Fibroblast of skin of left quadriceps (primary cell): ENCODE measurements at regions not wholly inside any gene's neighbourhood (a gene's known extent, or its start where the extent isn't known, plus 50 kb on each side); places are given as distances from the start of the nearest gene placed in this dataset.
"Not testable (repeated sequence)": the region's sequence is repeated elsewhere in the genome, so short reads cannot be mapped to it uniquely, and the experiment has no call there.

ENCODE experiments used
- DNase-seq, 2 experiments: peaks; one replicate each; pipeline ENCODE4 v3.0.0-alpha.2; 2013; ENCODE audit warnings: low read depth in 2 of 2

GRCh38 chrY:14351590-14351989 lies 172.7 kb upstream of the NLGN4Y start:
- no peak for DNase-seq

- DNase-seq: no peak
Measured at GRCh38 chrY:14356154-14356553, 168.2 kb upstream of the NLGN4Y start.

GRCh38 chrY:14360748-14361500 lies 163.4 kb upstream of the NLGN4Y start:
- no peak for DNase-seq

- no peak for DNase-seq
Measured at GRCh38 chrY:14373608-14374007, 150.7 kb upstream of the NLGN4Y start.

- no peak for DNase-seq
Measured at GRCh38 chrY:14378217-14378616, 146.1 kb upstream of the NLGN4Y start.

GRCh38 chrY:14410549-14411030 lies 113.7 kb upstream of the NLGN4Y start:
- not testable (repeated sequence) for DNase-seq

GRCh38 chrY:14411334-14411733 lies 113.0 kb upstream of the NLGN4Y start:
- no peak for DNase-seq

GRCh38 chrY:14436546-14436945 lies 87.8 kb upstream of the NLGN4Y start:
- no peak for DNase-seq

- DNase-seq: no peak
Measured at GRCh38 chrY:14437626-14438025, 86.7 kb upstream of the NLGN4Y start.

- DNase-seq: no peak
Measured at GRCh38 chrY:14438395-14438794, 85.9 kb upstream of the NLGN4Y start.

GRCh38 chrY:14444550-14444949 lies 79.8 kb upstream of the NLGN4Y start:
- DNase-seq: no peak

GRCh38 chrY:14468151-14468683 lies 56.1 kb upstream of the NLGN4Y start:
- DNase-seq: peak in 1 of 2 experiments; percentile 12

GRCh38 chrY:14472421-14472820 lies 51.9 kb upstream of the NLGN4Y start:
- no peak for DNase-seq

- no peak for DNase-seq
Measured at GRCh38 chrY:14473320-14473719, 51.0 kb upstream of the NLGN4Y start.
